HL-60 (cell line): ENCODE measurements at regions not wholly inside any gene's neighbourhood (a gene's known extent, or its start where the extent isn't known, plus 50 kb on each side); places are given as distances from the start of the nearest gene placed in this dataset.
A peak's percentile ranks its signal among the peaks of the same experiment; 100 is the strongest.

ENCODE experiments used
- DNase-seq, 2 experiments: peaks; one replicate each; pipeline ENCODE4 v3.0.0-alpha.2; 2010 to 2020; ENCODE audit warnings: low read depth in 1 of 2, low spot score in 1 of 2
- H3K27ac ChIP-seq: fragments of 250-450 bp; sonication (Bioruptor Pico); replicated peaks from 2 replicates; pipeline ENCODE4 v1.5.1; 2020; ENCODE audit warnings: mild to moderate bottlenecking, moderate library complexity
- H3K27me3 ChIP-seq: fragments of 250-450 bp; sonication (Bioruptor Pico); 2 replicates; pipeline ENCODE4 v1.5.1; 2021; ENCODE audit warnings: mild to moderate bottlenecking, moderate library complexity; ENCODE audit not compliant: insufficient read depth, poor library complexity, severe bottlenecking
- H3K4me3 ChIP-seq: replicated peaks from 2 replicates; pipeline ENCODE4 v1.5.1; 2011; ENCODE audit warnings: mild to moderate bottlenecking, control low read depth, low read length; ENCODE audit not compliant: insufficient read depth
- GABPA ChIP-seq: IDR thresholded peaks from 2 replicates; pipeline ENCODE4 v1.6.1; 2012; ENCODE audit warnings: low read depth
- POLR2AphosphoS5 ChIP-seq: IDR thresholded peaks from 2 replicates; pipeline ENCODE4 v1.6.1; 2012; ENCODE audit warnings: low read depth
- SPI1 ChIP-seq: IDR thresholded peaks from 2 replicates; pipeline ENCODE4 v1.6.1; 2012; ENCODE audit warnings: low read depth, mild to moderate bottlenecking, borderline replicate concordance
- TF ChIP-seq, protein P1 (sequence below): IDR thresholded peaks from 2 replicates; pipeline ENCODE4 v1.6.1; 2012; ENCODE audit warnings: low read depth; ENCODE audit not compliant: insufficient replicate concordance
- TF ChIP-seq, protein P2 (sequence below): IDR thresholded peaks from one replicate; pipeline ENCODE4 v1.5.1; 2011; ENCODE audit warnings: low read length, control low read depth, inconsistent platforms; ENCODE audit not compliant: insufficient read depth

- Histone ChIP-seq H3K4me3 (no peak overlapping the region), H3K27ac (no peak overlapping the region), H3K27me3 (no peaks in the 10 kb centered on the region)
- no peak for TF ChIP-seq POLR2AphosphoS5
- TF ChIP-seq, protein P1, sequence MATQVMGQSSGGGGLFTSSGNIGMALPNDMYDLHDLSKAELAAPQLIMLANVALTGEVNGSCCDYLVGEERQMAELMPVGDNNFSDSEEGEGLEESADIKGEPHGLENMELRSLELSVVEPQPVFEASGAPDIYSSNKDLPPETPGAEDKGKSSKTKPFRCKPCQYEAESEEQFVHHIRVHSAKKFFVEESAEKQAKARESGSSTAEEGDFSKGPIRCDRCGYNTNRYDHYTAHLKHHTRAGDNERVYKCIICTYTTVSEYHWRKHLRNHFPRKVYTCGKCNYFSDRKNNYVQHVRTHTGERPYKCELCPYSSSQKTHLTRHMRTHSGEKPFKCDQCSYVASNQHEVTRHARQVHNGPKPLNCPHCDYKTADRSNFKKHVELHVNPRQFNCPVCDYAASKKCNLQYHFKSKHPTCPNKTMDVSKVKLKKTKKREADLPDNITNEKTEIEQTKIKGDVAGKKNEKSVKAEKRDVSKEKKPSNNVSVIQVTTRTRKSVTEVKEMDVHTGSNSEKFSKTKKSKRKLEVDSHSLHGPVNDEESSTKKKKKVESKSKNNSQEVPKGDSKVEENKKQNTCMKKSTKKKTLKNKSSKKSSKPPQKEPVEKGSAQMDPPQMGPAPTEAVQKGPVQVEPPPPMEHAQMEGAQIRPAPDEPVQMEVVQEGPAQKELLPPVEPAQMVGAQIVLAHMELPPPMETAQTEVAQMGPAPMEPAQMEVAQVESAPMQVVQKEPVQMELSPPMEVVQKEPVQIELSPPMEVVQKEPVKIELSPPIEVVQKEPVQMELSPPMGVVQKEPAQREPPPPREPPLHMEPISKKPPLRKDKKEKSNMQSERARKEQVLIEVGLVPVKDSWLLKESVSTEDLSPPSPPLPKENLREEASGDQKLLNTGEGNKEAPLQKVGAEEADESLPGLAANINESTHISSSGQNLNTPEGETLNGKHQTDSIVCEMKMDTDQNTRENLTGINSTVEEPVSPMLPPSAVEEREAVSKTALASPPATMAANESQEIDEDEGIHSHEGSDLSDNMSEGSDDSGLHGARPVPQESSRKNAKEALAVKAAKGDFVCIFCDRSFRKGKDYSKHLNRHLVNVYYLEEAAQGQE: no peak
- TF ChIP-seq, protein P2, sequence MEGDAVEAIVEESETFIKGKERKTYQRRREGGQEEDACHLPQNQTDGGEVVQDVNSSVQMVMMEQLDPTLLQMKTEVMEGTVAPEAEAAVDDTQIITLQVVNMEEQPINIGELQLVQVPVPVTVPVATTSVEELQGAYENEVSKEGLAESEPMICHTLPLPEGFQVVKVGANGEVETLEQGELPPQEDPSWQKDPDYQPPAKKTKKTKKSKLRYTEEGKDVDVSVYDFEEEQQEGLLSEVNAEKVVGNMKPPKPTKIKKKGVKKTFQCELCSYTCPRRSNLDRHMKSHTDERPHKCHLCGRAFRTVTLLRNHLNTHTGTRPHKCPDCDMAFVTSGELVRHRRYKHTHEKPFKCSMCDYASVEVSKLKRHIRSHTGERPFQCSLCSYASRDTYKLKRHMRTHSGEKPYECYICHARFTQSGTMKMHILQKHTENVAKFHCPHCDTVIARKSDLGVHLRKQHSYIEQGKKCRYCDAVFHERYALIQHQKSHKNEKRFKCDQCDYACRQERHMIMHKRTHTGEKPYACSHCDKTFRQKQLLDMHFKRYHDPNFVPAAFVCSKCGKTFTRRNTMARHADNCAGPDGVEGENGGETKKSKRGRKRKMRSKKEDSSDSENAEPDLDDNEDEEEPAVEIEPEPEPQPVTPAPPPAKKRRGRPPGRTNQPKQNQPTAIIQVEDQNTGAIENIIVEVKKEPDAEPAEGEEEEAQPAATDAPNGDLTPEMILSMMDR: no peak
- TF ChIP-seq GABPA: no peak
- no peak for TF ChIP-seq SPI1
- DNase-seq: no peak
These were observed 215.9 kb upstream of the BMP4 start for GRCh38 chr14:54172562-54172961.

- no peak for DNase-seq
- peaks cover 3% of the 10 kb centered on the region for H3K27me3 ChIP-seq
- no peak overlapping the region for H3K4me3 ChIP-seq
- H3K27ac ChIP-seq: no peak overlapping the region
- TF ChIP-seq SPI1: peak; percentile 54
- TF ChIP-seq, protein P2: no peak
These were observed 217.2 kb upstream of the BMP4 start for GRCh38 chr14:54173802-54174201.

DNA sequence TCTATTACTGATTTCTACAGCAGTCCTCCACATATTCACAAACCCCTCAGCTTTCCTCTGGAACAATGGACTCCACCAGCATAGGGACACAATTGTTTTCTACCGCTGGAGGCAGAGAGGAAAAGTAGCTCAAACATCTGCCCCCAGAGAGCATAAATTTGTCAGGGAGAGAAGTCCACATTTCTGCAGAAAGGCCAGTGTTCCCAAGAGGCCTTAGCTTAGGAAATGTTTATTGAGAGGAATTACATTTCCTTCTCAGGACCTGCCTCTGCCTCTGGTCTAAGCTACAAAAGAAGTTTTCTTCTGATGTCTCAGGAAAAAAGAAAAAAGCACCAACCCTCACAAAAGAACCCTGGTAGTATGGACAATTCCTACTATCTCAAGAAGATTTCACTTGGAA is 217.8 kb upstream of the BMP4 start:
- Histone ChIP-seq H3K27me3 (peaks cover 8% of the 10 kb centered on the region), H3K27ac (no peak overlapping the region), H3K4me3 (no peak overlapping the region)
- TF ChIP-seq, protein P1: no peak
- no peak for DNase-seq

DNA sequence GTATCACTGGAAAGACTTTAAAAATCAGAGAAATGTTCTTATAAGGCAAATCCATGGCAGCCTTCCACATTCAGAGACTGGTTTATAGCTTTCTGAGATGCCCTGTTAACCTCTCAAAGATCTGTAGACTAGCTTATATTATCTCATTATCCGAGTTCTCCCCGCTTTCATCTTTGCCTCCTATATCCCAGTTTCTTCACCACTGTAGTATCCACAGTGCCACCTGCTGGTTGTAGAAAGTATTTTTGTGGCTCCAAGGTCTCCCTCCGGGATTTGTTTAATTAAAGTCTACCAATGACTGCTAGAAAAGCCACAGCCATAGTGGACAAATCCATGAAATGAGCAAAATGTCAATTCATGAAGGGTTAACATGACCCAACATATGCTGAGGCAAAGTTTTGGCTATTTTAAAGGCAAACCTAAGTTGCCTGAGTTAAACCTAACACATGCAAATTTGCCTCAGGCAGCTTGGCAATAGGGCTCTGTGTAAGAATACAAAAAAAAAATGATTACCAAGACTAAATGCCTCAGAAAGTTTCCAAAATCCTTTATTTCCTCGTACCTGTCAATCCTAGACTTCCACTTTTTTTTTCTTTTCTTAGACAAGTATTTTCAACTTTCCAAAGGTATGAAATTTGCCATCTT is 218.8 kb upstream of the BMP4 start:
- peaks cover 11% of the 10 kb centered on the region for H3K27me3 ChIP-seq
- TF ChIP-seq, protein P2: peak; percentile 46
- TF ChIP-seq GABPA: no peak
- TF ChIP-seq, protein P1: no peak
- TF ChIP-seq POLR2AphosphoS5: no peak
- TF ChIP-seq SPI1: no peak
- no peak overlapping the region for H3K27ac ChIP-seq
- no peak overlapping the region for H3K4me3 ChIP-seq
- DNase-seq: peak; percentile 3 to 49
